ENCODE measurements at regions not wholly inside any gene's neighbourhood (a gene's known extent, or its start where the extent isn't known, plus 50 kb on each side); places are given as distances from the start of the nearest gene placed in this dataset.
A peak's percentile ranks its signal among the peaks of the same experiment; 100 is the strongest.

DNA sequence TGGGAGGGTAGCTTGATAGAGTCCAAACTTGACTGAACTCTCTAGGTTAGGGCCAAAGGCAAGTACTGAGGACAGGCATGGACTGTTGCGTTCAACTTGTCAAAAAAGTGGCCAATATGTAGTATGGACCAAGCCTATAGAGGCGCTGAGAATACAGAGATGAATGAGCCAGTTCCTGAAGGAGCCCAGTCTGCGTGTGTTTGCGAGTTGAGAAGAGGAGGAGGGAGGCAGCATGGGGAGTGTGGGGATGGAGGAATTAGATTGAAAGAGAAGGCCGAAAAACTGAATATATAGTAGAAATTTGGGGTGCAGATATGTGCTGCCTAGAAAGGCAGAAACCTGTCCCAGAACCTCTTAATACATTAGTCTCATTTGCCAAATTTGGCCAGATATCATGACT lies 412.4 kb downstream of the PCNX1 start (continued):
- TF ChIP-seq, protein P1, sequence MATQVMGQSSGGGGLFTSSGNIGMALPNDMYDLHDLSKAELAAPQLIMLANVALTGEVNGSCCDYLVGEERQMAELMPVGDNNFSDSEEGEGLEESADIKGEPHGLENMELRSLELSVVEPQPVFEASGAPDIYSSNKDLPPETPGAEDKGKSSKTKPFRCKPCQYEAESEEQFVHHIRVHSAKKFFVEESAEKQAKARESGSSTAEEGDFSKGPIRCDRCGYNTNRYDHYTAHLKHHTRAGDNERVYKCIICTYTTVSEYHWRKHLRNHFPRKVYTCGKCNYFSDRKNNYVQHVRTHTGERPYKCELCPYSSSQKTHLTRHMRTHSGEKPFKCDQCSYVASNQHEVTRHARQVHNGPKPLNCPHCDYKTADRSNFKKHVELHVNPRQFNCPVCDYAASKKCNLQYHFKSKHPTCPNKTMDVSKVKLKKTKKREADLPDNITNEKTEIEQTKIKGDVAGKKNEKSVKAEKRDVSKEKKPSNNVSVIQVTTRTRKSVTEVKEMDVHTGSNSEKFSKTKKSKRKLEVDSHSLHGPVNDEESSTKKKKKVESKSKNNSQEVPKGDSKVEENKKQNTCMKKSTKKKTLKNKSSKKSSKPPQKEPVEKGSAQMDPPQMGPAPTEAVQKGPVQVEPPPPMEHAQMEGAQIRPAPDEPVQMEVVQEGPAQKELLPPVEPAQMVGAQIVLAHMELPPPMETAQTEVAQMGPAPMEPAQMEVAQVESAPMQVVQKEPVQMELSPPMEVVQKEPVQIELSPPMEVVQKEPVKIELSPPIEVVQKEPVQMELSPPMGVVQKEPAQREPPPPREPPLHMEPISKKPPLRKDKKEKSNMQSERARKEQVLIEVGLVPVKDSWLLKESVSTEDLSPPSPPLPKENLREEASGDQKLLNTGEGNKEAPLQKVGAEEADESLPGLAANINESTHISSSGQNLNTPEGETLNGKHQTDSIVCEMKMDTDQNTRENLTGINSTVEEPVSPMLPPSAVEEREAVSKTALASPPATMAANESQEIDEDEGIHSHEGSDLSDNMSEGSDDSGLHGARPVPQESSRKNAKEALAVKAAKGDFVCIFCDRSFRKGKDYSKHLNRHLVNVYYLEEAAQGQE (IDR thresholded peaks at IDR 0.05) = no peak
- no peak for TF ChIP-seq RXRA (IDR thresholded peaks at IDR 0.05)
- no peak for TF ChIP-seq YY1 (IDR thresholded peaks at IDR 0.05)
- no peak for TF ChIP-seq NR2F2 (IDR thresholded peaks at IDR 0.05)
- TF ChIP-seq GABPA (IDR thresholded peaks at IDR 0.05 in 1 of 2, conservative IDR thresholded peaks at IDR 0.05 in 1 of 2) = no peak
- no peak for TF ChIP-seq RAD21 (IDR thresholded peaks at IDR 0.05)

DNA sequence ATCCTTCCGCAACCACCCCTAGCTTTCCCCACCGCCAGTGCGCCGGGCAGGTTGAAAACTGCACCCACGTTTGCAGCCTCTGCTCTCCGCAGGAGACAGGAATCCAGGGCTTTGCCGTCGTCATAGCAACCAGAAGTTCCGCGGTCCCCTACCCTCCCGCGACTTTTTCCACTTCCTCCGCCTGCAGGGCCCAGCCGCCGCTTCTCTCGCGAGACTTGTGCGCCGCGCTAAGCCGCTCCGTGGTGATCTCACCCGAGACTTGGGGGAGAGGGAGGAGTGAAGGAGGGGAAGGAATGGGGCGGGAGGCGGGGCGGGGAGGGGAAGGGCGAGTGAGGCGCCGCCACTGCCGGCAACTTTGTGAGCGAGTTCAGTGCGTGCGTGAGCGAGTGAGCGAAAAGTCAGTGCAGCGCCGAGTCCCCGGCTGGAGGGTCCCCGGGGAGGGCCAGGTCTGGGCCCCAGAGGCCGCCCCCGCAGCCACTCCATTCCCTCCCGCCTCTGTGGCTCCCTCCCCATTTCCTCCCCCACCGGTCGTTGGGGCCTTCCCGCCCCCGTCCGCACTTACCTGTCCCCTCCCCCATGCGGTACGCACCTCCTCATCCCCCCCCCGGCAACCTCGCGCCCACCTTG lies 413.0 kb downstream of the PCNX1 start, which contains the start of gene SIPA1L1:
SIPA1L1 (plus strand) TSS at position 370 of the 627 bp plus-strand sequence.
- Histone ChIP-seq H3K4me3 (ENCODE audit: low read depth in 1 of 3, low read length in 3 of 3) (peak within 1 kb of the TSS; percentile 95 to 98 (median 95)), H3K27me3 (ENCODE audit: control insufficient read depth in 4 of 4, insufficient read depth in 4 of 4, low read length in 3 of 4) (no peaks in the 10 kb centered on the region), H3K36me3 (ENCODE audit: control insufficient read depth in 4 of 4, insufficient read depth in 3 of 4, low read depth in 1 of 4, low read length in 3 of 4) (no peaks in the 10 kb centered on the region), H3K4me1 (ENCODE audit: control insufficient read depth in 4 of 4, insufficient read depth in 4 of 4, low read length in 3 of 4) (peaks cover 0 to 36% (median 20%) of the 10 kb centered on the region in 4 donors), H3K9me3 (ENCODE audit: control insufficient read depth in 4 of 4, low read length in 3 of 4) (no peaks in the 10 kb centered on the region), H3K9ac (ENCODE audit: low read depth in 1 of 2, low read length in 2 of 2) (peak within 1 kb of the TSS; percentile 53 to 86), H3K27ac (ENCODE audit: low read depth in 1 of 2, low read length in 2 of 2) (peak within 1 kb of the TSS; percentile 98)
- DNase-seq (ENCODE audit: low spot score) = peak; percentile 93
- no peak for TF ChIP-seq HNF4G (IDR thresholded peaks at IDR 0.05)
- TF ChIP-seq GABPA (IDR thresholded peaks at IDR 0.05 in 1 of 2, conservative IDR thresholded peaks at IDR 0.05 in 1 of 2) = peak in 1 of 2 donors; percentile 71
- TF ChIP-seq FOXA1 (IDR thresholded peaks at IDR 0.05) = no peak
- peak; percentile 2 for TF ChIP-seq SP1 (IDR thresholded peaks at IDR 0.05)
- TF ChIP-seq RAD21 (IDR thresholded peaks at IDR 0.05) = peak; percentile 53 to 62
- TF ChIP-seq, protein P1 (IDR thresholded peaks at IDR 0.05) = peak; percentile 61
- TF ChIP-seq, protein P2, sequence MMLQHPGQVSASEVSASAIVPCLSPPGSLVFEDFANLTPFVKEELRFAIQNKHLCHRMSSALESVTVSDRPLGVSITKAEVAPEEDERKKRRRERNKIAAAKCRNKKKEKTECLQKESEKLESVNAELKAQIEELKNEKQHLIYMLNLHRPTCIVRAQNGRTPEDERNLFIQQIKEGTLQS (IDR thresholded peaks at IDR 0.05) = peak; percentile 71
- TF ChIP-seq RXRA (IDR thresholded peaks at IDR 0.05) = peak in 1 of 2 donors; percentile 21
- TF ChIP-seq, protein P3, sequence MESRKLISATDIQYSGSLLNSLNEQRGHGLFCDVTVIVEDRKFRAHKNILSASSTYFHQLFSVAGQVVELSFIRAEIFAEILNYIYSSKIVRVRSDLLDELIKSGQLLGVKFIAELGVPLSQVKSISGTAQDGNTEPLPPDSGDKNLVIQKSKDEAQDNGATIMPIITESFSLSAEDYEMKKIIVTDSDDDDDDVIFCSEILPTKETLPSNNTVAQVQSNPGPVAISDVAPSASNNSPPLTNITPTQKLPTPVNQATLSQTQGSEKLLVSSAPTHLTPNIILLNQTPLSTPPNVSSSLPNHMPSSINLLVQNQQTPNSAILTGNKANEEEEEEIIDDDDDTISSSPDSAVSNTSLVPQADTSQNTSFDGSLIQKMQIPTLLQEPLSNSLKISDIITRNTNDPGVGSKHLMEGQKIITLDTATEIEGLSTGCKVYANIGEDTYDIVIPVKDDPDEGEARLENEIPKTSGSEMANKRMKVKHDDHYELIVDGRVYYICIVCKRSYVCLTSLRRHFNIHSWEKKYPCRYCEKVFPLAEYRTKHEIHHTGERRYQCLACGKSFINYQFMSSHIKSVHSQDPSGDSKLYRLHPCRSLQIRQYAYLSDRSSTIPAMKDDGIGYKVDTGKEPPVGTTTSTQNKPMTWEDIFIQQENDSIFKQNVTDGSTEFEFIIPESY (IDR thresholded peaks at IDR 0.05) = peak; percentile 99
- TF ChIP-seq EGR1 (IDR thresholded peaks at IDR 0.05; ENCODE audit: low read depth in 2 of 2) = peak in 1 of 2 donors; percentile 73
- TF ChIP-seq TAF1 (conservative IDR thresholded peaks at IDR 0.05) = peak; percentile 71
- TF ChIP-seq HNF4A (conservative IDR thresholded peaks at IDR 0.05) = peak in 1 of 2 donors; percentile 11
- TF ChIP-seq FOXA2 (IDR thresholded peaks at IDR 0.05) = no peak
- peak; percentile 85 to 94 for TF ChIP-seq JUND (IDR thresholded peaks at IDR 0.05)
- TF ChIP-seq, protein P4, sequence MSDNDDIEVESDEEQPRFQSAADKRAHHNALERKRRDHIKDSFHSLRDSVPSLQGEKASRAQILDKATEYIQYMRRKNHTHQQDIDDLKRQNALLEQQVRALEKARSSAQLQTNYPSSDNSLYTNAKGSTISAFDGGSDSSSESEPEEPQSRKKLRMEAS (IDR thresholded peaks at IDR 0.05) = peak; percentile 53
- TF ChIP-seq NR2F2 (IDR thresholded peaks at IDR 0.05) = no peak
- TF ChIP-seq YY1 (IDR thresholded peaks at IDR 0.05) = peak; percentile 65
- TF ChIP-seq, protein P5, sequence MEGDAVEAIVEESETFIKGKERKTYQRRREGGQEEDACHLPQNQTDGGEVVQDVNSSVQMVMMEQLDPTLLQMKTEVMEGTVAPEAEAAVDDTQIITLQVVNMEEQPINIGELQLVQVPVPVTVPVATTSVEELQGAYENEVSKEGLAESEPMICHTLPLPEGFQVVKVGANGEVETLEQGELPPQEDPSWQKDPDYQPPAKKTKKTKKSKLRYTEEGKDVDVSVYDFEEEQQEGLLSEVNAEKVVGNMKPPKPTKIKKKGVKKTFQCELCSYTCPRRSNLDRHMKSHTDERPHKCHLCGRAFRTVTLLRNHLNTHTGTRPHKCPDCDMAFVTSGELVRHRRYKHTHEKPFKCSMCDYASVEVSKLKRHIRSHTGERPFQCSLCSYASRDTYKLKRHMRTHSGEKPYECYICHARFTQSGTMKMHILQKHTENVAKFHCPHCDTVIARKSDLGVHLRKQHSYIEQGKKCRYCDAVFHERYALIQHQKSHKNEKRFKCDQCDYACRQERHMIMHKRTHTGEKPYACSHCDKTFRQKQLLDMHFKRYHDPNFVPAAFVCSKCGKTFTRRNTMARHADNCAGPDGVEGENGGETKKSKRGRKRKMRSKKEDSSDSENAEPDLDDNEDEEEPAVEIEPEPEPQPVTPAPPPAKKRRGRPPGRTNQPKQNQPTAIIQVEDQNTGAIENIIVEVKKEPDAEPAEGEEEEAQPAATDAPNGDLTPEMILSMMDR (IDR thresholded peaks at IDR 0.05; ENCODE audit: low read depth, low read length, missing input control) = peak; percentile 19
- under 1% methylated on average over 52 of the region's 52 CpGs for WGBS
